ENCODE measurements at regions not wholly inside any gene's neighbourhood (a gene's known extent, or its start where the extent isn't known, plus 50 kb on each side); places are given as distances from the start of the nearest gene placed in this dataset.

- TF ChIP-seq CTCF (IDR thresholded peaks at IDR 0.05 in 4 of 5, conservative IDR thresholded peaks at IDR 0.05 in 1 of 5) (no peak), POLR2A (IDR thresholded peaks at IDR 0.05) (no peak)
Observed at GRCh38 chr21:16250273-16250672, 520.5 kb downstream of the USP25 start.

All from gastrocnemius medialis (tissue), 4 donors.